GM12865 (cell line): ENCODE measurements at regions not wholly inside any gene's neighbourhood (a gene's known extent, or its start where the extent isn't known, plus 50 kb on each side); places are given as distances from the start of the nearest gene placed in this dataset.
A peak's percentile ranks its signal among the peaks of the same experiment; 100 is the strongest.

ENCODE experiments used
- DNase-seq: peaks from one replicate; pipeline ENCODE4 v3.0.0; 2010; ENCODE audit warnings: low read depth
- H3K4me3 ChIP-seq: 2 replicates; pipeline ENCODE4 v1.5.1; 2011; ENCODE audit warnings: mild to moderate bottlenecking, low read depth, low read length, control low read depth
- TF ChIP-seq, protein P1 (sequence below): IDR thresholded peaks from 2 replicates; pipeline ENCODE4 v1.5.1; 2011; ENCODE audit warnings: low read length, control low read depth, low read depth, inconsistent platforms; ENCODE audit not compliant: insufficient read depth; ENCODE audit errors: missing control alignments

DNA sequence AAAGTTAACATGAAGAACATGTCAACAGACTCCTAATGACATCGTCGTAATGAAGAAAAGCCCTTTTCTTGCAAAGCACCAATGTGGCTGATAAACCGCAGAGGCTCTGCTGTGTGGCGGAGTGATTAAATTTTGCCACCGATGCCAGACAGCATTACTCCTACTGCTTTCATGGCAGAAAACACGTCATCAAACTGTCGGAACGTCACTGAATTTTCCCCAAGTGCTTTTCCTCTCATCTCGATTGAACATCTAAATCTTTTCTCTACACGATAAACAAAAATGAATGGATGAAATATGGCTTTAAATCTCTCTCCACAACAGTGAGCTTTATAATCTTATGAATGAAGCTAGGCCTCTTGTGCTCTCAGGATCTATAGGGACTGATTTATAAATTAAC lies 159.8 kb upstream of the REG3G start:
- TF ChIP-seq, protein P1, sequence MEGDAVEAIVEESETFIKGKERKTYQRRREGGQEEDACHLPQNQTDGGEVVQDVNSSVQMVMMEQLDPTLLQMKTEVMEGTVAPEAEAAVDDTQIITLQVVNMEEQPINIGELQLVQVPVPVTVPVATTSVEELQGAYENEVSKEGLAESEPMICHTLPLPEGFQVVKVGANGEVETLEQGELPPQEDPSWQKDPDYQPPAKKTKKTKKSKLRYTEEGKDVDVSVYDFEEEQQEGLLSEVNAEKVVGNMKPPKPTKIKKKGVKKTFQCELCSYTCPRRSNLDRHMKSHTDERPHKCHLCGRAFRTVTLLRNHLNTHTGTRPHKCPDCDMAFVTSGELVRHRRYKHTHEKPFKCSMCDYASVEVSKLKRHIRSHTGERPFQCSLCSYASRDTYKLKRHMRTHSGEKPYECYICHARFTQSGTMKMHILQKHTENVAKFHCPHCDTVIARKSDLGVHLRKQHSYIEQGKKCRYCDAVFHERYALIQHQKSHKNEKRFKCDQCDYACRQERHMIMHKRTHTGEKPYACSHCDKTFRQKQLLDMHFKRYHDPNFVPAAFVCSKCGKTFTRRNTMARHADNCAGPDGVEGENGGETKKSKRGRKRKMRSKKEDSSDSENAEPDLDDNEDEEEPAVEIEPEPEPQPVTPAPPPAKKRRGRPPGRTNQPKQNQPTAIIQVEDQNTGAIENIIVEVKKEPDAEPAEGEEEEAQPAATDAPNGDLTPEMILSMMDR = no peak
- no peak for DNase-seq
- no peak overlapping the region for H3K4me3 ChIP-seq

DNA sequence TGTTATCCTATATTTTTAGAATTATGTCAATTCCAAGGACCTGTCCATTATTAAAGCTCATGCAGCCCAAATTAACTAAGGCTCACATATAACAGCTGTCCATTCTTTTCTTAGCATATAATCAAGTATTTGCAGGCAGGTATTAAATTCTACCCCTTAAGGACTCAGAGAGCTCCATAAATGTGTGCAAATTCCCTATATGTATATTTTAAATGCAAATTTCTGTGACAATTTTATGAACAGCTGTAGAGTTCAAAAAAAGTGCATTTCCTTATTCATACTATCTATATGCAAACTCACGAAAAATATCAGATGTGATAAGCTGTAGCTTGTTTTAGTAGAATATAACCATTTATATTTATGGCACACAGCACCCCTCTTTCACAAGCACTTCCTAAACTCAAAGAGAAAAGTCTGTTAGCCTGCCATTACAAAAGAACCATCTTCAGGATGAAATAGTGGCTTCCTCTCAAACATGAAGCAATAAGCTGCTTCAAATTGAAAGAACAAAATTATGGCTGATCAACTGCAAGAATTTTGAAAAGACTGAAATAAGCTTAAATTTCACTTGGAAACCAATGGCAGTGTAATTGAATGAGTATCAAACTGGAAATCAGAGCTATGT lies 155.0 kb upstream of the REG3G start:
- H3K4me3 ChIP-seq = no peak overlapping the region
- TF ChIP-seq, protein P1 = no peak
- no peak for DNase-seq

DNA sequence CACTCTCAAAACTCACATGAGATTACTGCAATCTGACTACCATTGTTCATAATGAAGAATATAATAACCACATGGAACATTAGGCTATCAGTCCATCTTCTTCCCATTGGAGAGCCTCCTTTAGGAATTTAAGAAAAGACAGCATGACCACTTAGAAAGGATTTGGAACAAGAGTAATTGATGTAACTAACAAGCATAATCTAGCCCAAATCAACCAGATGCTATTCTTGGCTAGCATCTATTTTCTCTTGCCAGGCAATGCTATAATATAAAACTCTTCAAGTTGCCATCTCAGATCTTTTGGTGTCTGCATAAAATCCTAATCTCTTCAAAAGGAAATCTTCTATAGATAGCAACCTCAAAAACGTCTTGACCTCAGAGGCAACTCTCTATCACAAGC lies 152.0 kb upstream of the REG3G start:
- no peak overlapping the region for H3K4me3 ChIP-seq
- DNase-seq = no peak
- TF ChIP-seq, protein P1 = no peak

DNA sequence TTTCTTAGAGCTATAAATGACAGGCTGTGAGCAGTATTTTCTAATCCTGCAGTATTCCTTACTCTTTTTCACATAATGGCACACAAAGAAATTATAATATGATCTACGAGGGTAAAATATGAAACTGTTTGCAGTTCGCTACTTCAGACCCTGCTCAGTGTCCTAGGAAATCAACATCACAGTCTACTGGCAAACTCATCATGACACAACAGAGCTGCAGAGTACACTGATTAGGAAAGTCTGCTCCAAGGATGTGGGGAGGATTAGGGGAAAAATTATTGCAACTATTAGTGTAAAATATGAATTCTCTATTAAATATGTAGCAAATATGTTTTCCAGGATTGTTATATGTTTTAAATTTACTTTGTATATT lies 149.2 kb upstream of the REG3G start:
- TF ChIP-seq, protein P1 = no peak
- no peak overlapping the region for H3K4me3 ChIP-seq
- DNase-seq = no peak

DNA sequence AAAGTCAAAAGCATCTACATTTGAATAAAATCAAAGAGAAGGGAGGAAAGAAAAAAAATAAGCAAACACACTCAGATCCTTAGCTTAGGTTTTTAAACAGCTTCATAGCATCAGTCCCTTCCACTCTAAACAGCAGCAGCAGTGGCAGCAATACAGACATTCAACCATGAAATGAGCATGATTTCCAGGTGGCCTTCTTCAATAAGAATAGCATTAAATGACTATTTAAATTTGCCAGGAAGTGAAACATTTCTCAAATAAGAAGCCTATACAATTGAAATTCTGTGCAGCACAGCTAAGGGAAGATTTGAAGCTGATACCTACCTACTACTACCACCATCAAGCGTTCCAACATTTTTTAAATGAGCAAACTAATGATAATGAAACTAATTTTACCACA lies 138.1 kb upstream of the REG3G start:
- no peak overlapping the region for H3K4me3 ChIP-seq
- DNase-seq = no peak
- TF ChIP-seq, protein P1 = no peak

DNA sequence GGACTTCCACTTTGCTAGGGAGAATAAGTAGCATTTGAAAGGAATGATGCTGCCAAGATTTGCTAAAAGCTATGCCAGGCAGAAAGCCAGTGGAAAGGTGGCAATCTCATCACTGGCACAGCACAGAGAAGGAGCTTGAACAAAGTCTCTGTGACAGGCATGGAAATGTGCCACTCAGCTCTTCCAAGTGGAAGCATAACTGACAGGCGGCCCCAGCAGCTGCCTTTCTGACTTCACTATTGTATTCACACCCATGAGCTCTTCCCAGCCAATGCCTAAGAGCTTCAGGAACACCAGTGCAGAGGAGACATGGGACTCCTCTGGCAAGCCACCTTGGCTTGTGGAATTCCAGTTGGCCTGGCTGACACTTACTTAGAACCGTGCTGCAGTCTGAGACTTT lies 134.6 kb upstream of the REG3G start:
- no peak overlapping the region for H3K4me3 ChIP-seq
- TF ChIP-seq, protein P1 = no peak
- DNase-seq = no peak

DNA sequence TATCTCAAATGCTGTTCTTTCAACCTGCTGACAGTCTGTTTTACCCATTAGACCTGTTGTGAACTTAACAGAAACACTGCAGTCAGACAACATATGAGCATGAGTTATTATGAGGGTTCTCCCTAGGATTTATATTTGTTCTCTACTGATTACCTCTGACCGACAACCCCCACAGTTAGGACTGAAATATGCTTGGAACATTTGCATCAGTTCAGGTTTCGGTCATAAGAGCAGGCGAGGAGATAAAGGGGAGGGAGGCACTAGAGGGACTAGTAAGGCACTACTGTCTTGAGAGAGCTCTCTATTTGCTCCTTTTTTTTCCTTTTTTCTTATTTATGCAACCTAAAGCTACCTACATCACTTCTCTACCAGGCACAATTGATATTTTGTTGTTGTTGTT lies 133.2 kb upstream of the REG3G start:
- H3K4me3 ChIP-seq = no peak overlapping the region

More for the DNA sequence above, 133.2 kb upstream of the REG3G start:
- TF ChIP-seq, protein P1 = no peak
- peak; percentile 9 for DNase-seq
